NCI-H146 treated with DMSO at 0.1 percent for 48 hours (cell line): ENCODE measurements at regions not wholly inside any gene's neighbourhood (a gene's known extent, or its start where the extent isn't known, plus 50 kb on each side); places are given as distances from the start of the nearest gene placed in this dataset.

Experiments used
- DNase-seq: peaks from one replicate; lab custom pipeline; 2025; ENCODE audit not compliant: unreplicated experiment; lab: John Stamatoyannopoulos, UW

GRCh38 chr1:14544319-14544718 lies 54.2 kb upstream of the KAZN start:
- no peak for DNase-seq

GRCh38 chr1:14545422-14546025 lies 53.0 kb upstream of the KAZN start:
- DNase-seq = no peak

GRCh38 chr1:14546416-14546815 lies 52.1 kb upstream of the KAZN start:
- DNase-seq = no peak
